NCI-H460 (cell line): ENCODE measurements at regions not wholly inside any gene's neighbourhood (a gene's known extent, or its start where the extent isn't known, plus 50 kb on each side); places are given as distances from the start of the nearest gene placed in this dataset.

Experiments used
- DNase-seq: peaks from one replicate; pipeline ENCODE4 v3.0.0-alpha.2; 2016; ENCODE audit warnings: low read depth; ENCODE audit errors: extremely low read depth

GRCh38 chr11:23542189-23542588, 681.9 kb upstream of the CCDC179 start:
- no peak for DNase-seq

DNA sequence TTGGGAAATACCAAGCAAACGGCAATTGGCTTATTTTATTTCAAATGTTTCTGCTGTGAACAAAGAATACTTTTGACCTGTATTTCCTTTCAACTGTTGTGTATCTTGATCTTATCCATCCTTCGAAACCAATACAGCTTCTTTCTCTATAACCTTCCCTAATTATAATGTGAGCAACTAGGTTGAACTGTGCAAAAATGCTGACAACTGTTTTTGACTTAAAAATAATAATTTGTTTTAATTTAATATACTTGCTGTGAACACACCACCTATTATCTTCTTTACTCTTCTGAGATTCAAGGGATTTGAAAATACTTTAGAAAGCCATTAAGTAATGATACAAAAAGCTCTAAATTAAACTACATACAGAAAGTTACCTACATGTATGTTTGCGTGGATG, 682.5 kb upstream of the CCDC179 start:
- no peak for DNase-seq

DNA sequence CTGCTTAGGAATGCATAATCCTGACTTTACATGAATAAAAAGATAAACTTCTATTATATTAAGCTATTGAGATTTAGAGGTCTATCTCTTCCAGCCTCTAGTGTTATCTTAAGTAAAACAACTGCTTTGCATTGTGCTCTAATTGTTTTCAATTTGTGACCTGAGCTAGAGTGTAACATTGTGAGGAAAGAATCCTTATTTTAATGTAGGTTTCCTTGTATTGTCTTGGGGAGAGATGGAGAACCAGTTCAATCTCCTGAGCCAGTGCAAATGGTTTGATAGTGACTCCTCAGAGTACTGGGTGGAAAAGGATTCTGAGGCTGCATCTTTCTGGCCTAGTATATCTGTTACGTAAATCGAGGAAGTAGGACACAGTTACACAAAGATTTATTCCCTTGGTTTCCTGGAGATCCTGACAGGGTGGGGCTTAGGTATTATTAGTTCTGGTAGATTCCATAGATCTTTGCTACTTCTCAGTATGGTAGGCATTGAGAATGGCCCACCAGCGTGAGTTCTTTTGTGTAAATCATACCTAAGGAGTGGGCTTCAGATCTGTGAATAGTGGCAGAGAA, 683.5 kb upstream of the CCDC179 start:
- no peak for DNase-seq

- DNase-seq: no peak
Observed at GRCh38 chr11:23551706-23552105, 691.4 kb upstream of the CCDC179 start.

DNA sequence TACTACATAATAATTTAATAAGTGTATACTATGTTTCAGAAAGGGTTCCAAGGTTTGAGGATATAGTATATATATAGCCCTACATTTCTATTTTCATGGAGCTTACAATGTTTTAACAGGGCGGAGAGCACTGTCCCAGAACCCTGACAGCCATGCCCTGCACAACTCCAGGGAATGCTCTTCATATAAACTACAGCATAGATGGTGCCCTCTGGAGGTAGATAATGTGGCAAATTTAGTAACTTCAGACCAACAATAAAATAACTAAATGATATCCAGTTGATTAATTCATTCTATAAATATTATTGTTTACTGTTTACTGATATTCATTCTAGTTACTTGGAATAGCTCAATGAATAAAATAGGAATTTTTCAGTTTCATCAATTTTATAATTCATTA, 693.7 kb upstream of the CCDC179 start:
- no peak for DNase-seq

DNA sequence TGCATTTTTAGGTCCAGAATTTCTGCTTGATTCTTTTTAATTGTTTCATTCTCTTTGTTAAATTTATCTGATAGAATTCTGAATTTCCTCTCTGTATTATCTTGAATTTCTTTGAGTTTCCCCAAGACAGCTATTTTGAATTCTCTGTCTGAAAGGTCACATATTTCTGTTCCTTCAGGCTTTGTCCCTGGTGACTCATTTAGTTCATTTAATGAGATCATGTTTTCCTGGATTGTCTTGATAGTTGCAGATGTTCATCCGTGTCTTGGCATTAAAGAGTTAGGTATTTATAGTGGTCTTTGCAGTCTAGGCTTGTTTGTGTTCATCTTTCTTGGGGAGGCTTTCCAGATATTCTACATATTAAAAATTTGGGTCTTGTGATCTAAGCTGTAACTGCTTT, 694.8 kb upstream of the CCDC179 start:
- DNase-seq: no peak

DNA sequence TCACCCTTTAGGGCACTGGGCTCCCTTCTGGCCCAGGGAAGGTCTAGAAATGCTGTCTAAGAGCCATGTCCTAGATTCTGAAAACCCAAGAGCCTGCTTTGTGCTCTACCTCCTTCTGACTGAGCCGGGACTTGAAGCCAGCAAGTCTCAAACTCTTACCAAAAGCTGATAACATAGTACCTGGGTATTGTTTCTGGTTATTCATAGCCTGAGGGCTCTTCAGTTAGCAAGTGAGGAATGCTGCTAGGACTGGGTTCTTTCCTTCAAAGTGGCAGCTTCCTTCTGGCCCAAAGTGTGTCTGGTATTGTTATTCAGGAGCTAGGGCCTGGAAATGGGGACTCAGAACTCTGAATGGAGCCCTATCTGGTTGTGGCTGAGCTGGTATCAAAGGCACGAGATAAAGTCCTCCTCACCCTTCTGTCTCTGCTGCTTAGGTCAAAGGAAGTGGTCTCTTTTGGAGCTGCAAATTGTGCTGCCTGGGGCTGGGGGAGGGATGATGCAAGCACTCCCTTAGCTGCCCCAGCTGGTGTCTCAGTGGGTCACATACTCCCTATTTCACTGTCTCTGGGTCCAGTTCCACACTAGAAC, 696.0 kb upstream of the CCDC179 start:
- no peak for DNase-seq

GRCh38 chr11:23563591-23563990, 703.3 kb upstream of the CCDC179 start:
- no peak for DNase-seq

DNA sequence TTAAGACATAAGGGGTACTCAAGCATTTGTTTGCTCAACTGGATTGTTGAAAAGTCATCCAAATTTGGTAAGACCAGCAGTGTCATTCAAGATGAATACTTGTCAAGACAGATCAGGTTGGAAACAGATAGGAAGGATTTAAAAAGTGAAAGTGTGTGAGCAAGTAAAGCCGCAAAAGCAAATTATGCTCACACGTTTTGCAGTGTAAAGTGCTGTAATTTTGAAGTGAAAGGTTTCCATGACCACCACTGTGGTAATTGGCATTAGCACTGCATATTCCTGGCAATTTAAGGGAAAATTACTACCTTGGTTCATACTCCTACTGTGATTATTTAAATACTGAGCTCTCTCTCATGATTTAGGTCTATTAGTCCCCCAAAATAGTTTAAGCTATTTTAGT, 704.1 kb upstream of the CCDC179 start:
- no peak for DNase-seq

- no peak for DNase-seq
Observed at GRCh38 chr11:23569134-23569533, 708.9 kb upstream of the CCDC179 start.

DNA sequence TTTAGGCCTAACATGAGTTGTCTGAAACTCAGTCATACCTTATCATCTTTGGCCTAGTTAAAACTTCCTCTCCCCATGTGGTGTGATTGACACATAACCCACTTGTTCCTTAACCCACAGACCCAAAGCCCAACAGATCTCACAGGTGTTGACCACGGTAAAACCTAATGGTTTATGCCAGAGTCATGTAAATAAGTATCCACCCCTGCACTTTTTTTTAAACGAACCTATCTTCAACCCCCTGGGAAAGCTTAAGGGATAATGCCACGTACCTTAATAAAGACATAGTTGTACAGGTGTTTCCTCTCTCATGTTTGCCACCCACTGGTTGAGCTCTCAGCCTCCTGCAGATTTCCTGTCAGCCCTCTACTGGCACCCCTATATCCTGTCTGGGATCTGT, 709.3 kb upstream of the CCDC179 start:
- no peak for DNase-seq

DNA sequence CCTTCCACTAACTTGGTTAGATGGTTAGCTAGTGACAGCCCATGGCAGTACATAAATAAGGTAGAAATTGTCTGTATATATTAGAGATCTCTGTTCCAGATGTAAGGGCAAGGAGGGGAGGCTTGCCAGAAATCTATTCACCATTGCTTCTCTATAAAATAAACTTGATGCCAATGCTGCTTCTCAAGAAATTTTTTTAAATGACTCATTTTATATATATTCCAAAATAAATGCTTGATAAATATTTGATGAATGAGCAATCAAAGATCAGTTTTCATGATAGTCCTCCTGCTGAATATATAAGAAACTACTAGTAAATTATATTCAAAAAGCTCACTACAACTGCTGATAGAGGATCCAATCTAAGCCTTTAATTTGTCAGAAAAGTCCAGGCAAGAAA, 710.6 kb upstream of the CCDC179 start:
- DNase-seq: no peak

GRCh38 chr11:23573429-23573828, 713.2 kb upstream of the CCDC179 start:
- DNase-seq: no peak

GRCh38 chr11:23574149-23574548, 713.9 kb upstream of the CCDC179 start:
- DNase-seq: no peak

- DNase-seq: no peak
Observed at GRCh38 chr11:23577296-23577695, 717.0 kb upstream of the CCDC179 start.

DNA sequence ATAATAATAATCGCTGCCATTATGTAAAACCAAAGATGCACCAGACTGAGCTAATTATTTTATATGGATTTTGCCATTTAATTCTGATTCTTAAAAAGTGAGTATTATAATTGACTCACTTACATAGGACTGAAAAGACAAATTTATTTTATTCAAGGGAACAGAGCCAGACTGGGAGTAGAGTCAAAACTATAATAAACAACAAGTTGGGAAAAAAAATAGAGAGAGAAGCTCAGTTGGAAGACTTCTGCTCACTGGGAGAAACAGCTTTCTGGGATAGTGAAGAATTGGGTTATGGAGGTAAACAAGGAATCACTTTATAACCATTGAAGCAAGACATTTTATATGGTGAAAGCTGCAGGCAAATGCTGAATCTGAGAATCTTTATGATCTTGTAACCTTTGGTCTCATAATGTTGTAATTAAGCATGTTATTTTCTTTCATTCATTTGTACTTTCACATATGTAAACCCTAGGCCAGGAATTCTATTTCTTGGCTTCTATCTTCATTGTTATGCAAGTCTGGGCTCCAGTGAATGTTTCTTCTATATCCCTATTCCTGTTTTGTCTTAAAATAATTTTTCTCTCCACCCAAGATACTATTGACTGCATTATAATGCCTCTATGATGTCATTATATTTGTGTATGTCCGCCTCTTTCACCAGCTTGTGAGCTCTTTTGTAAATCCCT, 725.3 kb upstream of the CCDC179 start:
- peak; percentile 28 for DNase-seq

GRCh38 chr11:23586173-23586572, 725.9 kb upstream of the CCDC179 start:
- DNase-seq: no peak

GRCh38 chr11:23590596-23591308, 730.5 kb upstream of the CCDC179 start:
- no peak for DNase-seq

DNA sequence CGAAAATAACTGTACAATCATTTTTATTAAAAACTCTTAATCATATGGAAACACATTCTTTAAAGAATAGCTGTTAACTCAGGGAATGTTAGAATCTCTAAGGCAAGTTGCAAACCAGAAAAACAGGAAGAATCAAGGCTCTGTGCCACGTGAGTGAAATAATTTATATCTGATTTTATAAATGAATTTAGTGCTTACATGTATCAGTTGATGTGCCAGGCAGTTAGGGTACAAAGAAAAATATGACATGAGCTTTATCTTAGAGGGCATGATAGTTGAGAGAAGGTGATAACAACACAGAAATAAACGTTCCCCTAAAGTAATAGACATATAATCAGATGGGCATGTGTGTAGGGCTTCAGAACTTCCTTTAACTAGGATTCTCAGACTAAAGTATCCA, 734.5 kb upstream of the CCDC179 start:
- DNase-seq: no peak

DNA sequence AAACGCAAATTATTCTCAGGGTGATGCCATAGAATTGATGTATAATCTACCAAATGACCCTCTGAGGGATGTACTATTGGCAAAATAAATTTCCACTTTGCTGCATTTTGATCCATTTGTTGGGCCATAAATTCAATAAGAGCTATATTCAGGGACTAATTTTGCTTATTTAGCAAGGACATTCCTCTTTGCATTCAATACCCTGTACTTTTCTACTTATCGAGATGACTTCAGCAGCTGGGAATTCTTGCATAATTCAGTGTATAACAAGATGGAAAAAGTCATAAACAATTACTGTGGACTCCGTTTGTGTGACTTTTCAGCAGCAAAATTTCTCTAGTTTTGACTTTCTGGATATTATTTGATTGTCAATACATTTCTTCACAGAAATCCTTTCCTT, 744.7 kb upstream of the CCDC179 start:
- DNase-seq: no peak

GRCh38 chr11:23606191-23606590, 745.9 kb upstream of the CCDC179 start:
- no peak for DNase-seq

GRCh38 chr11:23611726-23612125, 751.5 kb upstream of the CCDC179 start:
- no peak for DNase-seq
